HG02840 (cell line): ENCODE measurements at regions not wholly inside any gene's neighbourhood (a gene's known extent, or its start where the extent isn't known, plus 50 kb on each side); places are given as distances from the start of the nearest gene placed in this dataset.
A peak's percentile ranks its signal among the peaks of the same experiment; 100 is the strongest.
"Not testable (repeated sequence)": the region's sequence is repeated elsewhere in the genome, so short reads cannot be mapped to it uniquely, and the experiment has no call there.

Experiments
- ATAC-seq: cut with Tn5 transposase; IDR thresholded peaks from one replicate; pipeline ENCODE4 v1.9.1; 2021; ENCODE audit warnings: mild to moderate bottlenecking, moderate library complexity, moderate number of reproducible peaks; ENCODE audit not compliant: unreplicated experiment, low FRiP score

DNA sequence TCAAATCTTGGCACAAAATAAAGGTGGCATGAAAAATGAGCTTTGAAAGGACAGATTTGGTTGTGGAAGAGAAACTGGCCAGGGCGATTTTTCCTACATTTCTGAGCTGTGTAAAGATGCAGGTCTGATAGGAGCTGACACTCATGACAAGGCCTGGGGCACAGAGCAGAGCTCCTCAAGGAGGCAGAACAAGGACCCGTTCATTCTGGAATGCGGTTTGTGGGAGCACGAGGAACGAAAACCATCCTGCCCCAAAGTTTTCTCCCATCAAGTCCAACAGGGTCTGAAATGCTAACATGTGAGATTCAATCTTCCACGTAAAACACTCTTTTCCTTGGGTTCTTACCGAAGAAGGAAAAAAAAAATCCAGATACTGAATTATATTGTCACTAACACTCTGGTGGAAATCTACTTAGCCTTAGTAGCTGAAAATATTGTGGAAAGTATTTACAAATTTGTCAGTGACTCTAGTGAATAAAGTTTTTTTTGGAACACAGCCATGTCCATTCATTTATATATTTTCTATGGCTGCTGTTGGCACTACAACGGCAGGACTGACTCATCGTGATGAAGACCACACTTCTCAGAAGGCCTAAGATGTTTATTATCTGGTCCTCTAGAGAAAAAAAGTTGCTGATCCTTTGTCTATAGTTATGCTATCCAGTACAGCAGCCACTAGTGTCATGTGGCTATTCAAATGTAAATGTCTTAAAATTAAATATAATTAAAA is 215.7 kb downstream of the BAMBI start:
- no peak for ATAC-seq

DNA sequence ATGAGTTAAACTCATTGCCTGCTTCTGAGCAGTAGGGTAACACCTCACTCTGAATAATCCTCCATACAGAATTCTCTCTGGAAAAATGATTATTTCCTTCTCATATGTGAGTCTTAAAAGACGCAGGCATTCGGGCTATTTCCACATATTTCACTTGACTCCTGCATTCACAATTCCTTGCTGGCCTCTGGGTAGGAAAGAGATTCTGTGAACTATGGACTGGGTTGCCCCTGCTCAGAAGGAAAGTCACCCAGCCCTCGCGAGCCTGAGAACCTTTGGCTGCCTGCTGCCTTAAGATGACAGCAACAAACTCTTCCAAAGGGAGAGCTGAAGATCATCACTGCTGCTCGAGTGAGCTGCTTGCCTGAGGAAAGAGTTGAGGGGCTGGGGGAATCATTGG is 216.8 kb downstream of the BAMBI start:
- ATAC-seq: no peak

DNA sequence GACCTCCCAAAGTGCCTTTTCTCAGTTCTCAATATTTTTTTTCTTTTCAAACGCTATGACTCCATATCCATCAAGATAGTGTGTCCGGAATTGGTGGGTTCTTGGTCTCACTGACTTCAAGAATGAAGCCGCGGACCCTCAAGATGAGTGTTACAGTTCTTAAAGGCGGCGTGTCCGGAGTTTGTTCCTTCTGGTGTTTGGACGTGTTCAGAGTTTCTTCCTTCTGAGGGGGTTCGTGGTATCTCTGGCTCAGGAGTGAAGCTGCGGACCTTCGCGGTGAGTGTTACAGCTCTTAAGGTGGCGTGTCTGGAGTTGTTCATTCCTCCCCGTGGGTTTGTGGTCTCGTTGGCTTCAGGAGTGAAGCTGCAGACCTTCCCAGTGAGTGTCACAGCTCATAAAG is 218.3 kb downstream of the BAMBI start:
- not testable (repeated sequence) for ATAC-seq

DNA sequence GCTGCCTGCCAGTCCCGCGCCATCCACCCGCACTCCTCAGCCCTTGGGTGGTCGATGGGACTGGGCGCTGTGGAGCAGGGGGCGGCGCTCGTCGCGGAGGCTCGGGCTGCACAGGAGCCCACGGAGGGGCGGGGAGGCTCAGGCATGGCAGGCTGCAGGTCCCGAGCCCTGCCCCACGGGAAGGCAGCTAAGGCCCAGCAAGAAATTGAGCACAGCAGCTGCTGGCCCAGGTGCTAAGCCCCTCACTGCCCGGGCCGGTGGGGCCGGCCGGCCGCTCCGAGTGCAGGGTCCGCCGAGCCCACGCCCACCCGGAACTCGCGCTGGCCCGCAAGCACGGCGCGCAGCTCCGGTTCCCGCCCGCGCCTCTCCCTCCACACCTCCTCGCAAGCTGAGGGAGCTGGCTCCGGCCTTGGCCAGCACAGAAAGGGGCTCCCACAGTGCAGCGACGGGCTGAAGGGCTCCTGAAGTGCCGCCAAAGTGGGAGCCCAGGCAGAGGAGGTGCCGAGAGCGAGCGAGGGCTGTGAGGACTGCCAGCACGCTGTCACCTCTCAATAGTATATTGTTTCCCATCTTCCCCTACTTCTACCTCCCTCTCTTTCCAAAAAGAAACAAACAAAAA is 219.6 kb downstream of the BAMBI start:
- ATAC-seq: not testable (repeated sequence)

DNA sequence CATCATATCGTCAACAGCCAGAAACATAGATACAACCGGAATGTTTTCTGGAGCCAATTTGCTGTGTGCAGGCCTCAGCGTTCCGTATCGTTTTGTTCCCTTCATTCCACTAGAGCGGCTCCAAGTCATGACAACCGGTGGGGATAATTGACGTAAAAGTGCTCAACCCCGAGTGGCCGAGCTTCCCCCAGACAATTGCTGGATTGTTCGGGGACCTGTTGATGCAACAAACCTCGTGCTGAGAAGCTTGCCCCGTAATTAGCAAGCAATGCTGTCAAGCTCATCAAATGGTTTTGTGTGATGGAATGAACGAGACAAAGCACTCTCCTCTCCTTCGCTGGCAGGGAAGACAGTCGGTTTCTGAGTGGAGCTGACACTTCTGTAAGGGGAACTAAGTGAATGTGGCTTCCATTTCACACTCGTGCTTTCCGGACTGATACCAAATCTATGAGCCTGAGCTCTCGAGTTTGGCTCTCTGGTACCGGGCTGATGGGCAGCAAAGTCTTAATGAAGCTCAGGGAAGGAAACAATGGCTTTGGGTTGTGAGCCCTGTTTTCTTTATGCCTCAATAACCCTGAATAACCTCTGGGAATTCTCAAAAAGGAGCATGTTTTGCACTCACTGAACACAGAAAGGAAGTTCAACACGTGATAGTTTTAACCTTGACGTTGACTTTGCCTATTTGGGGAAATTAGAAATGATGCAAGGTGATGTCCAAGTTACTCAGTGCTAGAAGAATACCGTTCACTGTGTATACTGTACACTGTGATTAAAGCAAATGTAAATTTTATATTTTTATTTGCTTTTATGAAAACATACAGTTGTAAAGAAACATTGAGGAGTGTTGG is 220.5 kb downstream of the BAMBI start:
- ATAC-seq: no peak

DNA sequence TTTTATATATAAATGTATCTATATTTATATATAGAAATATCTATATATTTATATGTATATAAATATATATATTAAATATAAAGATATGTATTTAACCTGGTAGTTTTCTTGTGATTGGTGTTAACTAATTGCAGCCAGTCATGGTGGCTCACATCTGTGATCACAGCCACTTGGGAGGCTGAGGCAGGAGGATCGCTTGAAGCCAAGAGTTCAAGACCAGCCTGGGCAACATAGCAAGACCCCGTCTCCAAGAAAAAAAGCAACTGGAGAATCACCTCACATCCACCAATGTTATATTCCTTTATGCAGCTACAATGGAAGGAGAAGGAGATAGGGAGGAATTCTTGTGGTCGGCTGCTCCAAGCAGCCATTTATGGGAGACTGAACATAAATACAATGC is 224.9 kb downstream of the BAMBI start:
- no peak for ATAC-seq

DNA sequence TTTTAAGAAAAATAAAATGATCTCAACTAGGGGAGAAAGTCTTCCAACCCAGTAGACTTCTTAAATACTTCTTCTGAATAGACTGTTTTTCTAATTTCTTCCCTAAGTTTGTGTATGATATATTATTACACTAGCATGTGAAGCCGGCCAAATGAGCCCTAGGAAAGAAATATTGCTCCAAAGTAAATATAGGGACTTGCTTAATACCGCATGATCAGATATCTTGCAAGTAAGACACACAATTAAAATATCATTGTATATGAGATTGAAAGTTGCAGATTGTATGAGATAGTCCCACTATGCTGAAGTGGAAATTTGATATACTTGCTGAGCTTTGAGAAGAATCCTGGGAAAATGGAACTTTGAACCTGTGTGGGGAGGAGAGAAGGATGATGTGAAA is 225.7 kb downstream of the BAMBI start:
- ATAC-seq: no peak

DNA sequence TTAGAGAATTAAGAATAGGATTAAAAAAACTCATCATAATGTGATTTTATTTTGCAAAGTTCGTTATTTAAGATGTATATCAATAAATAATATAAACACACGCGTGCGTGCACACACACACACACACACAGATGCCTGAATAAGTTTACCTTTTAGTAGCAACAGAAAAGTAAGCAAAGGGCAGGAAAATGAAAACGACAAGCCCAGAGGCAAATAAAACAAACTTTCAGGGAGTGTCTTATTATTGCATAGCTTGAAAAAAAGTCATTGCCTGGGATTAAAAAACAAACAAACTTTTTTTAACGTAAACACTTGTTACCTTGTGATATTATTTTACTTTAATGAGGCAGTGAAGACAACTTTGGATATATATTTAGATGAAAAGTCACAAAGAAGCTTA is 226.4 kb downstream of the BAMBI start:
- ATAC-seq: no peak

DNA sequence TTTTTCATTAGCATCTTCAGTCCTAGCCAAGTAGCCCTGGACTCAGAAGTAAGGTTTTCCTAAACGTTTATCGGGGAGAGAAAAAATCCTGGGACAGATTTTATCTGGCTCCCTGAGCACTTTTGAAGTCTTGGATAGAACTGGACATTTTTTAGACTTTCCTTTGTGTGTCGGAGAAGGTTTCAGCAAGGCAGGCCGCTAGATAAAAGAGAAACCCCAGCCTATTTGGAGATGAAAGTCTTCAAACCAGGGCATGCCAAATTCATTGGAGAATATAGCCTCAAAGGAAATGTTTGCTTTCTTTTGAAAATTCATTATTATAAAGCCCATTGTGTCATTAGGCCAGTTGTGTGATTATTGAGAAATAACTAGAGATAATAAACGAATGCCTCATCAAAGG is 228.1 kb downstream of the BAMBI start:
- no peak for ATAC-seq

DNA sequence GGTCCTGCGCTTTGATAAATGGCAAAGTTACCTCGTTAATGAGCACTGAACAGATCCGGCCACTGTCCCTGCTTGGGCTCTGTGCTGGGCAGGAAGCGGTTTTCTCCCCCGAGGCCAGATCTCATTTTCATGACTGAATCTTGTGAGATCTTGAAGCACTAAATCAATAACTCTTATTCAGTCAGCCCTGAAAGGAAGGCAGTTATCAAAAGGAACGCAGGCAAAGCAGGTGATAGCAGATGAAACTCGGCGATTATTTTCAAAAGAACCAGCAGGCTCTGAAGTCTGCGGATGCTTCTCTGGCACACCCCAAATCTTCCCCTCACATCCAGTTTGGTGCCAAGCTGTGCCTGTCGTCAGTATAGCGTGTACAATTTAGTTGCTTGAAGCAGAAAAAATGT is 228.7 kb downstream of the BAMBI start:
- ATAC-seq: peak; percentile 65

DNA sequence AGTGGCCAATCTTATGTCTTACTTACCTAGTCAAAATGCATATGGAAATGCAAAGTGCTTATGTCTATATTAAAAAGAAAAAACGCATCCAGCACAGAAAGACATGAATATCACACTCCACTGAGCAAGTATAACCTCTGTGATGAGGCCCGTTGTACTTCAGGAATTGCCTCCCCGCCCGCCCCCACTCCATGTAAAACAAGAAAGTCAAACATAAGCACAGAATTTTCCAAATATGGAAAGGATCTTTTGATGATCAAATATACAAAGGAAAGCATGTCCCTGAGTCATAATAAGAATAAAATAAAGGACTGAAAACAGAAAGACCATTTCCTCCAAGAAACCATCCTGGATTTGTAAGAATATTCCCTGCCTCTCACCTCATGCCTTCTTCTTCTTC is 229.1 kb downstream of the BAMBI start:
- ATAC-seq: no peak

DNA sequence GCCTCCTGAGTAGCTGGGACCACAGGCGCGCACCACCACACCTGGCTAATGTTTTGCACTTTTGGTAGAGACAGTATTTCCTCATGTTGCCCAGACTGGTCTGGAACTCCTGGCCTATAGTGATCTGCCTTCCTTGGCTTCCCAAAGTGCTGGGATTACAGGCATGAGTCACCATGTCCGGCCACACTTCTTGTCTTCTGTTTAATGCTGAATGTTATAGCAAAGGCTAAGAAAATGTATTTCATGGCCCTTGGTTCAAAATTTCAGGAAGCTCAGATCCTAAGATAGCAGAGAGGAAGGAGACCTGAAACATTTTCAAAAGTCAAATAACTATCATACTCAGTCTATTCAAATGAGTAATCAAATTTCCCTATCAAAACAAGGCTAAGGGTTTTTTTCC is 229.6 kb downstream of the BAMBI start:
- no peak for ATAC-seq

DNA sequence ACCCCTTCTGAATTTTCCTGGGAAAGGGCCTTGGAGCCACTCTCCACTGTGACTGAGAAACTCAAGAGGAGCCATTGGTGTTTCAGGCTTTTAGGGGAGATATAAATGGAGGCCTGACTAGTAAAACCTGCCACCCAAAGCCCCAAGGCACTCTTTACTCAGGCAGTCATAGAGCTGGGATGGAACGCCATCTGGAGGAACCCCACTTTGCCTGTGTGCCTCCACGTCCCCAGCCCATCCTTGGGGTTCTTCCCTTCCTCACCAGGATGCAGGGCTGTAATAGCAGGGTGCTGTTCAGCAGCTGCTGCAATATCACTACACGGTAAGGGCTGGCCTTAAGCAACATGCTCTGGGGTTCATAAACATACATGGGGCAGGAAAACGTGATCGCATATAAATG is 232.6 kb downstream of the BAMBI start:
- no peak for ATAC-seq

DNA sequence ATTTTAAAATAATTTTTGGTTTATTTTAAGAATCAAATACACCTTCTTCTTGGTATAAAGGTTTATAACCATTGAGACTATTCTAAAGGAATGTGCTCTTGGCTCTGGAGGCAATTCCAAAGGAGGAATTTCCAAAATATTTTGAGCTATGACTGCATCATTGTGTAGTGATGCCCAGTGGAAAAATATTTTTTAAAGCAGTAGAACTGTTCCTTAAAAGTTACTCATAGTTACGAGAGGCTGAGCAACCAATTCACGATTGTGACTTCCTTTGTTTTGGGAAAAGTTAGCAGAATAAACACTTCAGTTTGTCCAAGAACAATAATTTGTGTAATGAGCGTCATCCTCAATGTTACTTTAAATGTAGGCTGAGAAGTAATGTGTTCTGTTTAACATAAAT is 233.6 kb downstream of the BAMBI start:
- no peak for ATAC-seq

DNA sequence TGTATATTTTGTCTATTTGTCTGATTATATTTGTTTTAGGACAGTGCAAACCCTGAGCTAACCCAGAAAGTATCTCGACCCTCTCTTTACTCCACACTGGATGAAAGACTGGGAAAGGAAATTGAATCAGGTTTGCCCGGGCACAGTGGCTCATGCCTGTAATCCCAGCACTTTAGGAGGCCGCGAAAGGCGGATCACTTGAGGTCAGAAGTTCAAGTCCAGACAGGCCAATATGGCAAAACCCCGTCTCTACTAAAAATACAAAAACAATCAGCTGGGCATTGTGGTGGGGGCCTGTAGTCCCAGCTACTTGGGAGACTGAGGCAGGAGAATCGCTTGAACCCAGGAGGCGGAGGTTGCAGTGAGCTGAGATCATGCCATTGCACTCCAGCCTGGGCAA is 234.2 kb downstream of the BAMBI start:
- not testable (repeated sequence) for ATAC-seq

DNA sequence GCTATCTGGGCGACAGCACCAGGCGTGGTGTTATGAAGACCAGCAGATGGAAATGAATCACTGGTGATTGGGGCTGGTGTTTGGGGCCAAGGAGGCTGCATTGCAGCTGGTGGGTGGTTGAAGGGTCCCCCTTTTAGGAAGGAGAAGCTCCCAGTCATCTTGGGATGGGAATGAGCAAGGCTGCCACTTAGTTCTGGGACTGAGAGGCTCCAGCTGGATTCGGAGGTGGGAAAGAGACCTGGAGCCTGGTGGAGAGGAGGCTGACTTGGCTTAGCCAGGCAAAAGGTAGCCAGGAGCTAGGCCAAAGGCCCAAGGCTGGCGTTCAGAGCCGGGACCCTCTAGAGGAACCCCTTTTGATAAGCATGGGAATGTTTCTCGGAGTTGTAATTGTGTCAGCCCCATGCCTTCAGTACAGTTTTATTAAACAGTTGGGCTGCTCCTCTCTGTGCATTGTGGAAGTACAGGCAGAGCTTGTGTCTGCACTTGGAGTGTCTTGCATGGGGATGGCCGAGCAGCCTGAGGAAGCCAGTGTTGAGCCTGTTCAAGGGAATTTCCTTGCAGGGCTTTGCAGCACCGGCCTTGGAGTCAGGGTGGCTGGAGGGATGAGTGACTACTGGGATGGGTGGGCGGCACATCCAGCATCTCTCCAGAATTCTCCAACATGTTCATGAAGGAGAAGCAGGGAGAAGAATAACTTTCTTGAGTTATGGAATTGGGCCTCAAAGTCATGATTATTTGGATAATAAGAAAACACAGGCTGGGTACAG is 234.9 kb downstream of the BAMBI start:
- no peak for ATAC-seq

DNA sequence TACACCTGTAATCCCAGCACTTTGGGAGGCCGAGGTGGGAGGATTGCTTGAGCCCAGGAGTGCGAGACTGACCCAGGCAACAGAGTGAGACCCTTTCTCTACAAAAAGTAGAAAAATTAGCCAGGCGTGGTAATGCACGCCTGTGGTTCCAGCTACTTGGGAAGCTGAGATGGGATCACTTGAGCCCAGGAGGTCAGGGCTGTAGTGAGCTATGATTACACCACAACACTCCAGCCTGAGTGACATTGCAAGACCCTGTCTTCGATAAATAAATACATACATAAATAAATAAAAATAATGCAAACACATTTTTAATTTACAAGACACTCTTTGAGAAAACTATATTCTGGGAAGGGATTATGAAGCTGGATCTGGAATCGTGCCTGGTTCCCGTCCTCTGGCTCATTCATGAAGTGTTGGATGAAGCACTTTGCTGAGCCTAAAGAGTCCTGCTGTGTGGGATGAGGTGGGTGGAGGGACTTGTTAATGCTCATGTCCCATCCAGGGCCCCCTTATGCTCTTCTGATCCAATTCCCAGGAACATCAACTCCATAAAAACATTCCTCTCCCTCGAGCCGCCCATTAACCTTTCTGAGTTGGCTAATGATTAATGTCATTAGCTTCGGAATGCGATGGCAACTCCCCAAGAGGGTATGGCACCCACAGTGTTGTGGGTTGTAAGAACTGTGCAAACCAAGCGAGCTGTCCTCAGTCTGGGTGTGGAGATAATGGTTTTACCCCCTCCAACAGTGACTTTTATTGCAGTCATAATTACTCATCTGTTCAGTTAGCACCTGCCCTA is 236.3 kb downstream of the BAMBI start:
- no peak for ATAC-seq

DNA sequence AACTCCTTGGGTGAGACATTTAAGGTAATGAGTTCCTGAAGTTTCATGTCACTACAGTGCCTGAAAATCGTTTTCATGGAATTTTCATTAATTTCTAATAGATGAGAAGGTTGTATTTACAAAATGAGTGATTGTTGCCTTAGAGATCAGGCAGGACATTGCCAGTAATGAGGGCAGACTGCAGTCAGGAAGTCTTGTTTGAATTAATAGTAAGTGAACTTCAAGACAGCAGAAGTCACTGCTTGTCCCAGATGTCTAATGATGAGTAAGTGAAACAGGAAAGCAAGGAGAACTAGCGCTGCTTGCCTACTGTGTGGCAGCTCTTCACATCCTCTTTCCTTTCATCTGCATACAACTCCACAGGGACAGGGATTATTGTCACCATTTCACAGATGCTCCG is 237.4 kb downstream of the BAMBI start:
- no peak for ATAC-seq

DNA sequence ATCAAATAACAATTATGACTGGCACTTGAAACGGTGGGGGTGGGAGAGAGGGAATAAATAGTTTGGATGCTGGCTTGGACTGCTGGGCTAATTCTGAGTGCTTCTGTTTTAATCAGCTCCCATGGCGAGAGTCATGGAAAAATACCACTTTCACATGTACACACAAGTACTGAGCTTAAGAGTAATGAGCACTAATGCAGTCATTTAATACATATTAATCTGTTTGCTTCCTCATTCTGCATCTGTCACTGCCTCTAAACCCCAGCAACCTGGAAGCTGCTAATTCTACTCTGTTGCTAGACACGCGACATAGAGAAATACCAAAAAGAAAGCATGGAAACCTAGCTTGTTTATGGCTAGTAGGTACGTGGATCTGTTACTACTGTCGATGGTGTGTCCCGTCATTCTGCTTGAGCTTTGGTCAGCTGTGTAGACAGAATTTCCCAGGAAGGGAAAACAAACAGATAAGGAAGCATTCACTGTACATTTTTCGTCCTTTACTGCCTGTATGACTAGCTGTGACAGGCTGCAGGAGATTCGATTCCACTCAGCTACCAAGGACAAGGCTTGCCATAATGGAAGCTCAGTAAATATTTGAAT is 238.8 kb downstream of the BAMBI start:
- ATAC-seq: no peak

DNA sequence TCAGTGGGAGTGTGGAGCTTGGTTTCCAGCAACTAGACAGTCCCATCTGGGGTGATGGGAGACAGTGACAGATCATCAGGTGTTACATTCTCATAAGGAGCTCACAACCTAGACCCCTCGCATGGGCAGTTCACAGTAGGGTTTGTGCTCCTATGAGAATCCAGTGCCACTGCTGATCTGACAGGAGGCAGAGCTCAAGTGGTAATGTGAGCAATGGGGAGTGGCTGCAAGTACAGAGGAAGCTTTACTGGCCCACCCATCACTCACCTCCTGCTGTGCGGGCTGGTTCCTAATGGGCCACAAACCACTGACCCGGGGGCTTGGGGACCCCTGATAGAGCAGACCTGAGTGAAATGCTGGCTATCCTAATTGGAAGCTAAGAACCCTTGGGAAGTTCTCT is 242.8 kb downstream of the BAMBI start:
- no peak for ATAC-seq
